GM19238 (cell line): ENCODE measurements at regions not wholly inside any gene's neighbourhood (a gene's known extent, or its start where the extent isn't known, plus 50 kb on each side); places are given as distances from the start of the nearest gene placed in this dataset.

Experiments
- DNase-seq: peaks from one replicate; pipeline ENCODE4 v3.0.0; 2011; ENCODE audit warnings: low spot score; ENCODE audit not compliant: insufficient read length

DNA sequence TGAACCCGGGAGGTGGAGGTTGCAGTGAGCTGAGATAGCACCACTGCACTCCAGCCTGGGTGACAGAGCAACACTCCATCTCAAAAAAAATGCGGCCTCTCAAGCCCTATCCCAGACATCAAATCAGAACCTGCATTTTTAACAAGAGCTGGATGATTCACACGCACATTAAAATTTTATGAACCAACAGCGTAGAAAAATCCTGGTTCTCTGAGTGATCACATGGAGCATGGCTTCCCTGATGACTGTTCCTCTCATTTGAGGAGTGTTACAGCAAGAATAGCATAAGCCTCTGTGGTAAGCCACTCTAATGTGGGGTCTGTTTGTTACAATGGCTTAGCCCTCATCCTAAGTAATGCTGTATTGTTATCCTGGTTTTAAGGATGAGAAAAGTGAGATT lies 163.6 kb downstream of the BRMS1L start:
- DNase-seq, result no peak

- DNase-seq, result no peak
These were observed 163.0 kb downstream of the BRMS1L start for GRCh38 chr14:35988972-35989690.

DNA sequence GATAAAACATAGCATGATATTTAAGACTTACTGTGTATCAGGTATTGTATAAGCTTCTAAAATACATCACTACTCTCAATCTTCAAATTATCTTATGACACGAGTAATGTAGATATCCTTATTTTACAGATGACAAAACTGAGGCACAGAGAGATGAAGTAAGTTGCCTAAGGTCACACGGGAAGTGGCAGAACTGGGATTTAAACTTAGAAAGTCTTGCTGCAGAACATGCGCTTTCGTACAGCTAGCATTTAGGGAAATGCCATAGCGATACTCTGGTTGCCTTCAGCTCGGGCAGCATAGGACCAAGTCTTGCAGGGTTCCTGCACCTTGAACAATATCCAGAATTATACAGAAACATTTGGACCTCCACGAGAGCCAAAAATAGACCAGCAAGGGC lies 162.4 kb downstream of the BRMS1L start:
- no peak for DNase-seq

GRCh38 chr14:35987731-35988130 lies 161.6 kb downstream of the BRMS1L start:
- DNase-seq, result no peak

GRCh38 chr14:35986219-35986573 lies 160.1 kb downstream of the BRMS1L start:
- DNase-seq, result peak; percentile 11

GRCh38 chr14:35985474-35986218 lies 159.5 kb downstream of the BRMS1L start:
- peak; percentile 12 for DNase-seq

GRCh38 chr14:35979531-35979930 lies 153.4 kb downstream of the BRMS1L start:
- DNase-seq, result no peak

- DNase-seq, result no peak
These were observed 152.4 kb downstream of the BRMS1L start for GRCh38 chr14:35978561-35978960.

DNA sequence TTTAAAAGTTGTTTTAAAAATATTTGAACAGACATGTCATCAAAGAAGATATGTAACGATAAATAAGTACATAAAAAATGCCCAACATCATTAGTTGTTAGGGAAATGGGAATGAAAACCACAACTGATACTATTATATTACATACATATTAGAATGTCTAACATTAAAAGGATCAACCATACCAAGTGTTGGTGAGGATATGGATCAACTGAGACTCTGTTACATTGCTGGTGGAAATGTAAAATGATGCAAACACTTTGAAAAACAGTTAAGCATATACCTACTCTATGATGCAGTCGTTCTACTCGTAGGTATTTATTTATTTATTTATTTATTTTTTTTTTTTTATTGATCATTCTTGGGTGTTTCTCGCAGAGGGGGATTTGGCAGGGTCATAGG lies 149.7 kb downstream of the BRMS1L start:
- no peak for DNase-seq

- no peak for DNase-seq
These were observed 147.6 kb downstream of the BRMS1L start for GRCh38 chr14:35973770-35974169.

DNA sequence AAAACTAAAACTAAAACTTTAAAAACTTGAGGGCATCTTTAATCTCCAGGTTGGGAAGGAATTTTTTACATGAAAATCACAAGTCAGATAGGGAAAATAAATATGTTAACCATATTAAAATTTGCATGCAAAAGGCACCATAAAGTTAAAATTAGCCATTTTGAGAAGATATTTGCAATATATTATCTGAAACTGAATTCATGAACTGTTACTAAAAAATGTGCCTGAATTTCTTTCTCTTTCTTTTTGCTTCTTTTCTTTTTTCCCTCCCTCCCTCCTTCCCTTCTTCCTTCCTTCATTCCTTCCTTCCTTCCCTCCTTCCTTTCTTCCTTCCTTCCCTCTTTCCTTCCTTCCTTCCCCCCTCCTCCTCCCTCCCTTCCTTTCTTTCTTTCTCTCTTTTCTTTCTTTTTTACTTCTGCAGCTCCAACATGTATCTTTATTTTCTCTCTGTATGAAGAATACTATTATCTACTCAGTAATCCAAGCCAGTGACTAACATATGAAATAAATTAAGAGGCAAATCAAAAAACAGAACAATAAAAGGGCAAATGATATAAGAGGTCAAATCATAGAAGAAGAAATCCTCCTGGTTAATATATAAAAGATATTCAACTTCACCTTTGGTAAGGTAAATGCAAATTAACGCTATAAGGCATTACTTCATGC lies 146.0 kb downstream of the BRMS1L start:
- DNase-seq, result no peak

DNA sequence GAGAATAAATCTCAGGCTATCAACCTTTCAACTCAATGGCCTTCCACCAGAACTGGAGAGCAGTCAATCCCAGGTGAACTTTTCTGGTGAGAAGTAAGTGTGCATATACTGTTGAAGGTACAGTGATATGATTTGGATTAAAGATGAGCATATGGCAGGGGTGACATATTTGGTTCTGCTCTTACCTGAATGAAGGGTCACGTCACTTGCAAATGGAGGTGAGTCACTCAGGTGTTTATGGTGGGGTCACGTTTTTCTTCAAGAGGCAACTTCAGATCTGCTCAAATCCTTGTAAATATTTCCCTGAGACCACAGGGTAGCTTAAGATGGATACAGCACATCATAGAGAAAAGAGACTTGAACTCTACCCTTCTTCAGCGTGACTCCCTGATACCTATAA lies 143.2 kb downstream of the BRMS1L start:
- no peak for DNase-seq

DNA sequence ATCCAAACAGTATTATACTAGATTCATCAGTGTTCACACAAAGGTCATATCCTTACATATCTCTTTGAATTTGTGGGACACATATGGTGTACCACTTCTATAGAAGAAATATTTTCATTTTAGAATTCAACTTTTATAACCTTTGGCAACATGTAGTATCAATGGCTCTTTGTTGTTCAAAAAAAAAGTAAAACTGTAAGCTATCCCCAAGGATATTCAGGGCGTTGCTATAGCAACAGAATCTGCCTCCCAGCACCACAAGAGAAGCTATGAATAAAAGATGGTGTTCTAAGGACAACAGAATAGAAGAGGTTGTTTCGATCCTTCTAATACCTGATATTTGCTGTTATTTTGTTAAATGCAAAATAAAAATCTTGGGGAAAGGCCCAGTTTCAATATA lies 139.3 kb downstream of the BRMS1L start:
- no peak for DNase-seq

- DNase-seq, result no peak
These were observed 138.7 kb downstream of the BRMS1L start for GRCh38 chr14:35964697-35965286.

GRCh38 chr14:35963209-35963608 lies 137.1 kb downstream of the BRMS1L start:
- DNase-seq, result no peak

- no peak for DNase-seq
These were observed 135.6 kb downstream of the BRMS1L start for GRCh38 chr14:35961697-35962274.

GRCh38 chr14:35959835-35960234 lies 133.7 kb downstream of the BRMS1L start:
- no peak for DNase-seq

- no peak for DNase-seq
These were observed 132.4 kb downstream of the BRMS1L start for GRCh38 chr14:35958499-35958898.

DNA sequence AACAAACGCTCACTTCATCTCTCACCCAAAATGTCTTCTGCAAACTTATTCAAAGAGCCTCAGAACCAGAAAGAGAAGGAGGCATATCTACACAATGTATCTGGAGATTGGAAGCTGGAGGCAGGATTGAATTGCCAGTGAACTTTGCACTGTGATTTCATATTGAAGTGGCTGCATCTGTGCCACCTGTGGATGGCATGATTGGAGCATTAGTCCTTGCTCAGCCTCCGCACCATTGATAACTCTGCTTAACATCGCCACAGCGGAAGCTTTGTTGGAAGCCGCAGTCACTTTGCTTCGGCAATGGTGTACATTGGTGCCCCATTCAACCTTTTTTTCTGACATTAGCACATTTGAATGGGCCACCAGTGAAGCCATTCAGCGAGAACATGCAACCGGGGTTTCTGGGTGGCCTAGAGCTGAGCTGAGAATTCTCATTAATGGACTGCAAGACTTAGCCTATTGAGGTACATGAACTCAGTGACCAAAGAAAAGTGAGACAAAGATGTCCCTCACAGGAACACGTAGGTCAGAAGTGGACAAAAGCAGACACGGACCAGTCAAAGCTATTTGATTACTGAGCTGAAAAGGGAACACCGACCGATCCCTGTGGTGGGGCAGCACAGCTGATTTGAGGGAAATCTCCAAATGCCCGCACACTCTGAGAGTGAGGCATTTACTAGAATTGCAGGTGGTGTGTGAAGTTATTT lies 130.4 kb downstream of the BRMS1L start:
- no peak for DNase-seq

DNA sequence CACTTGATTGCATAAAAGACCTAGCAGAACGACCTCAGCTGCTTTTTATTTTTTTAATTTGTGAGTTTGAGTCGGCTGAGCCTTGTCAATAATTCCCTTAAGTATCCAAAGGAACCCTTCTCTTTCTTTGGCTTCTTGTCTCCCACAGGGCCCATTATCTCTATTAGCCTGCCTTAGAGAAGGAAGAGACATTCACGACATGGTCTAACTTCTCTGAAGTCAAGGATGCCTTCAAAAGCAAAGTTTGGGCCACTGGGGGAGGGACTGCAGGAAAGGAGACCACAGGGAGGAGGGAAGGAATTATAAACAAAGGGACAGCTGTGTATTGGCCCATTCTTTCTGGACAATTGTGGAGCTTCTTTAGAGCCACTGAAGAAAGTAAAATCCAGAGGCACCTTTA lies 126.4 kb downstream of the BRMS1L start:
- no peak for DNase-seq

DNA sequence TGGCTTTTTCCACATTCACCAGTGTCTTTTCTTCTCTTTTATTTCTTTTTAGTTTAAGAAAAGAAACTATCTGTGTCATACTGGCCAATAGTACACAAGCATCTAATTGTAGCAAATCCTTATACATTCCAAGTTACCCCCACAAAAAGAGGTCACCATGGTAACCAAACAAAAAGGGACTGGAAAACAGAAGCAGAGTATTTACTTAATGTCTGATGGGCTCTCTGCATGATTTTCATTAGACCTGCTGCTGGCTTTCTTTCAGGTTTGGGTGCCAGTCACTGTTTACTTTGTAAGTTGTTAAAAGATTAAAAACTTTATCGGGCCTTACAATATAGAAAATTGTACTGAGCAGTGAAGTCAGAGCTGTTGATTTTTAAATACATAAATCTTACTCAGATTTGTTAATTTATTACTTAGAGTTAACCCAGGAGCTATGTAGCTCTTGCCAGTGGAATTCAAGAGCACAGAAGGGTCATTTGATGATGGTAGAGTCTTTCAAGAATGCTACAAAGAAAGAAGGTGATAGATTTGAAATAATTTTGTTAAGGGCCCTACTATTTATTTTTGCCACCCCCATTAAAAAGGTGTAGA lies 123.9 kb downstream of the BRMS1L start:
- DNase-seq, result no peak
